HL-60 (cell line): ENCODE measurements at regions not wholly inside any gene's neighbourhood (a gene's known extent, or its start where the extent isn't known, plus 50 kb on each side); places are given as distances from the start of the nearest gene placed in this dataset.

Source experiments
- POLR2AphosphoS5 ChIP-seq: IDR thresholded peaks from 2 replicates; pipeline ENCODE4 v1.6.1; 2012; ENCODE audit warnings: low read depth
- TF ChIP-seq, protein P1 (sequence below): IDR thresholded peaks from 2 replicates; pipeline ENCODE4 v1.6.1; 2012; ENCODE audit warnings: low read depth; ENCODE audit not compliant: insufficient replicate concordance

GRCh38 chr3:26099692-26100091, 309.8 kb downstream of the OXSM start:
- TF ChIP-seq POLR2AphosphoS5 = no peak
- TF ChIP-seq, protein P1, sequence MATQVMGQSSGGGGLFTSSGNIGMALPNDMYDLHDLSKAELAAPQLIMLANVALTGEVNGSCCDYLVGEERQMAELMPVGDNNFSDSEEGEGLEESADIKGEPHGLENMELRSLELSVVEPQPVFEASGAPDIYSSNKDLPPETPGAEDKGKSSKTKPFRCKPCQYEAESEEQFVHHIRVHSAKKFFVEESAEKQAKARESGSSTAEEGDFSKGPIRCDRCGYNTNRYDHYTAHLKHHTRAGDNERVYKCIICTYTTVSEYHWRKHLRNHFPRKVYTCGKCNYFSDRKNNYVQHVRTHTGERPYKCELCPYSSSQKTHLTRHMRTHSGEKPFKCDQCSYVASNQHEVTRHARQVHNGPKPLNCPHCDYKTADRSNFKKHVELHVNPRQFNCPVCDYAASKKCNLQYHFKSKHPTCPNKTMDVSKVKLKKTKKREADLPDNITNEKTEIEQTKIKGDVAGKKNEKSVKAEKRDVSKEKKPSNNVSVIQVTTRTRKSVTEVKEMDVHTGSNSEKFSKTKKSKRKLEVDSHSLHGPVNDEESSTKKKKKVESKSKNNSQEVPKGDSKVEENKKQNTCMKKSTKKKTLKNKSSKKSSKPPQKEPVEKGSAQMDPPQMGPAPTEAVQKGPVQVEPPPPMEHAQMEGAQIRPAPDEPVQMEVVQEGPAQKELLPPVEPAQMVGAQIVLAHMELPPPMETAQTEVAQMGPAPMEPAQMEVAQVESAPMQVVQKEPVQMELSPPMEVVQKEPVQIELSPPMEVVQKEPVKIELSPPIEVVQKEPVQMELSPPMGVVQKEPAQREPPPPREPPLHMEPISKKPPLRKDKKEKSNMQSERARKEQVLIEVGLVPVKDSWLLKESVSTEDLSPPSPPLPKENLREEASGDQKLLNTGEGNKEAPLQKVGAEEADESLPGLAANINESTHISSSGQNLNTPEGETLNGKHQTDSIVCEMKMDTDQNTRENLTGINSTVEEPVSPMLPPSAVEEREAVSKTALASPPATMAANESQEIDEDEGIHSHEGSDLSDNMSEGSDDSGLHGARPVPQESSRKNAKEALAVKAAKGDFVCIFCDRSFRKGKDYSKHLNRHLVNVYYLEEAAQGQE = no peak
